ENCODE measurements at regions not wholly inside any gene's neighbourhood (a gene's known extent, or its start where the extent isn't known, plus 50 kb on each side); places are given as distances from the start of the nearest gene placed in this dataset.

- no peak for DNase-seq
These were observed 129.0 kb upstream of the CAMK1G start for GRCh38 chr1:209454340-209454994.

GRCh38 chr1:209455145-209455544 lies 128.4 kb upstream of the CAMK1G start:
- no peak for DNase-seq

- no peak for DNase-seq
These were observed 127.7 kb upstream of the CAMK1G start for GRCh38 chr1:209455661-209456358.

- DNase-seq: no peak
These were observed 126.6 kb upstream of the CAMK1G start for GRCh38 chr1:209456878-209457277.

GRCh38 chr1:209457401-209458125 lies 126.0 kb upstream of the CAMK1G start:
- DNase-seq: no peak

GRCh38 chr1:209458921-209459320 lies 124.6 kb upstream of the CAMK1G start:
- DNase-seq: no peak

- no peak for DNase-seq
These were observed 122.3 kb upstream of the CAMK1G start for GRCh38 chr1:209461168-209461567.

GRCh38 chr1:209462433-209462832 lies 121.1 kb upstream of the CAMK1G start:
- DNase-seq: no peak

- DNase-seq: no peak
These were observed 120.1 kb upstream of the CAMK1G start for GRCh38 chr1:209463441-209463840.

- DNase-seq: no peak
These were observed 110.5 kb upstream of the CAMK1G start for GRCh38 chr1:209473025-209473424.

GRCh38 chr1:209480345-209480744 lies 103.2 kb upstream of the CAMK1G start:
- DNase-seq: no peak

GRCh38 chr1:209483691-209484090 lies 99.8 kb upstream of the CAMK1G start:
- no peak for DNase-seq

- no peak for DNase-seq
These were observed 99.1 kb upstream of the CAMK1G start for GRCh38 chr1:209484429-209484828.

- DNase-seq: no peak
These were observed 98.3 kb upstream of the CAMK1G start for GRCh38 chr1:209485167-209485566.

- DNase-seq: no peak
These were observed 97.8 kb upstream of the CAMK1G start for GRCh38 chr1:209485751-209486150.

GRCh38 chr1:209486861-209487593 lies 96.5 kb upstream of the CAMK1G start:
- no peak for DNase-seq

- DNase-seq: no peak
These were observed 93.5 kb upstream of the CAMK1G start for GRCh38 chr1:209490013-209490412.

- DNase-seq: no peak
These were observed 92.5 kb upstream of the CAMK1G start for GRCh38 chr1:209491031-209491430.

GRCh38 chr1:209491496-209491895 lies 92.0 kb upstream of the CAMK1G start:
- no peak for DNase-seq

- DNase-seq: no peak
These were observed 91.6 kb upstream of the CAMK1G start for GRCh38 chr1:209491897-209492296.

GRCh38 chr1:209493559-209493958 lies 90.0 kb upstream of the CAMK1G start:
- DNase-seq: no peak

GRCh38 chr1:209497729-209498128 lies 85.8 kb upstream of the CAMK1G start:
- DNase-seq: no peak

- DNase-seq: no peak
These were observed 82.5 kb upstream of the CAMK1G start for GRCh38 chr1:209500993-209501392.

Measured in NCI-H526 (cell line).